ENCODE measurements at regions not wholly inside any gene's neighbourhood (a gene's known extent, or its start where the extent isn't known, plus 50 kb on each side); places are given as distances from the start of the nearest gene placed in this dataset.

DNA sequence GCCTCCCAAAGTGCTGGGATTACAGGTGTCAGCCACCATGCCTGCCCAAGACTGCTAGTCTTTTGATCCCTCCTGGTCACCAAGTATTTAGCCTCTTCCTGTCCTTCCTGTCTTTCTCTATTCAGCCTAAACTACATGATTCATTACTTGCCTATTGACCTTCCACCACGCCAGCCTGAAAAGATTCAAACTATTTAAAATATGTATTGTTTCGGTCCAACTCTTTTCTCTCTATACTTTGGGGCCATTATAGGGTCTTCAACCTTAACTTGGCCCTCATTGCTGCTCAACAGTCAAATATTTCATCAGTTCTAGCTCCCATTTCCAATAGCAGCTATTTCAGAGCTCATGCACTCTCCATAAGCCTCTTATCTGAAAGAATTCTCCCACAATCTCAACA is 153.0 kb downstream of the TNFSF18 start:
- TF ChIP-seq CTCF (IDR thresholded peaks at IDR 0.05) (no peak), POLR2A (IDR thresholded peaks at IDR 0.05) (no peak)
